ENCODE measurements at regions not wholly inside any gene's neighbourhood (a gene's known extent, or its start where the extent isn't known, plus 50 kb on each side); places are given as distances from the start of the nearest gene placed in this dataset.
"Not testable (repeated sequence)": the region's sequence is repeated elsewhere in the genome, so short reads cannot be mapped to it uniquely, and the experiment has no call there.

DNA sequence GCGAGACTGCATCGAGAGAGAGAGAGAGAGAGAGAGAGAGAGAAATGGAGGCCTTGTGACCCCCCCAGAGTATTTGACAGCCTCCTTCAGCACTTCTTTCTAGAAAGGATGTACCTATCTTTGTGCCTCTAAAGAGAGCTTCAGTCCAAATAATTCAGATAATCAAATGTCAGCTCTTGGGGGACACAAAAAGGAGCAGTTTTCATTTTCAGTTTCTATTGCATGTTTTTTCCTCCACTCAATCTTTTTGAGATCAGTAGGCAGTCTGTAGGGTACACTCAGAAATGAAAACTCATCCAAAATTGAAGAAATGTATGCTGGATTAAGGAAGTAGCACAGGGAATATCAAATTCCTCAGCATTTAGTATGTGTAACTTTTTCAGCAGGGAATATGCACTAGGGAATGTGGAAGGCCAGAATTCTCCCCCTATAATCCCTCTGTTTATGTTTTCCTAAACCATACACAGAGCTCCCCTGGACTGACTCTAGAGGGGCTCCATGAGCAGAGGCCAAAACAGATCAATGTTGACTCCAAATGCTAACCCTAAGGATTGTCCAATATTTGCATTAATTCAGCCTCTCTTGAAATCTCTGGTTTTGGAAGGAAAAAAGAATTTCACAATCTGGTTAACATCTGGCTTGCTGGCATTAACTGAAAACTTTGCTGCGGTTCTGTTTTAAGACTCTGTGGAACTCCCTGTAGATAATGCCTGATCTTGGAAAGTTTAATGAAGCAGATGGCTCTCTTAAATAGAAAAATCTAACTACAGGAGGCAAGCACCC, 250.1 kb downstream of the CEMIP2 start:
- no peak for DNase-seq
- in situ Hi-C loops (cut with MboI; ENCODE audit: low pct_unique_long_range_greater_than_20kb, low sequenced_read_pairs), result no loop called here

DNA sequence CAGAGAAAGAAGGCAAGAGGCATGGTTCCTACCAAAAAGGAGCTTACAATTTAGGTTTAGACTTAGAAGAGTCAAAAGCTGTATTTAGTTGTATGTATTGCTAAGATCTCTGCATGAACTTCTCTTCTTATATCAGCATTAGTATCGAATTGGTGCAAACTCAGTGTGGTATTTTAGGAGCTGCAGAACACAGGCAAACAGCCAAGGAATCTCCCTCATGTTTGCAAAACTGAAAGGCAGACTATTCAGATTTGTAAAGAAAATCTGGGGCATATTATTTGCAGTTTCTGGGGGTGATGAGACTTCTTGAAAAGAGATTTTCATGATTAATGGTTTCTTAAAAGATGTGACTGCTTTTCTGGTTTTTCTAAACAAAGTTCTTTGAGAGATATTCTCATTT, 252.7 kb downstream of the CEMIP2 start:
- in situ Hi-C loops (cut with MboI; ENCODE audit: low pct_unique_long_range_greater_than_20kb, low sequenced_read_pairs), result no loop called here
- no peak for DNase-seq

DNA sequence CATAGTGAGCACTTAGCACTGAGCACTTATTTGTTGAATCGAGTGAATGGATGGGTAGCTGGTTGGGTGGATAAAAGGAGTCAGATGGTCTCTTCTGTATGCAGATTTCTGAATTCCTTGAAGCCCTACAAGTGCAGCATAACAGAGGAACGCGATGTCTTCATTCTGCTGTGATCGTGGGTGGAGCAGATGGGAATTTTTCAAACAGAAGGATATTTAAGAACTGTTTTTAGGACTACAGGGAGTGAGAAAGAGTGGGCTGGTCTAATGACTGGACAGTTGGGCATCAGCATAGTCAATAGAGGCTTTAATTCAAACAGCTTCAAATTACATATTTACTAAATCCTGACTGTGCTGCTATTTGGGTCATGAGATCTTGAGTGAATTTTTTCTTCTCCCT, 253.2 kb downstream of the CEMIP2 start:
- in situ Hi-C loops (cut with MboI; ENCODE audit: low pct_unique_long_range_greater_than_20kb, low sequenced_read_pairs), result no loop called here
- DNase-seq, result no peak

DNA sequence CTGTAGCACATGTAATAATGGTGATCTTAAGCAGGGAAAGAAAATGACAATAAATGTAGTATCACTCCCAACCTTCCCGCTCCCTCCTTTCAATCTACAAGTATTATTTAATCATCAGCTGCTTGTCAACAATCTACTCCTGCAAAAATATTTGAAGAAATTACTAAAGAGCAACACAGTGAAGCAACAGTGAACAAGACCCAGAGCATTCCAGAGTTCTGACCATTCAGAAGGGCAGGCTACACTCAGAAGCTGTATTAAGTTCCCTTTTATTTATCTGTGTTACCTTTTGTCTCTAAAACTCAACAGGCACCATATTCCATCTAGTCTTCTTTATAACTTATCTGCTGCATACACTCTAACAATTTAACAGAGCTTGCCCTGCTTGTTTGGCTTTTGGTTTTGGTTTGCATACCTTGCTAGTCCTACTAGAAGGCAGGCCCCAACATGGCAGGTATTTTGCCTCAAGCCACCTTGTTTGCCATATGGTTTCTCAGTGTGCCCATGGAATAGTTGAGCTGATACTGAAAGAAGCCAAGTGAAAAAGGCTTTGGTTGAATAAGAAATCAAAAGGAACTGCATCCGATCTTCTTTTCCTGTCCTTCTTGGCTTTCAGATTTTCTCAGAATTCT, 253.9 kb downstream of the CEMIP2 start:
- in situ Hi-C loops (cut with MboI; ENCODE audit: low pct_unique_long_range_greater_than_20kb, low sequenced_read_pairs), result no loop called here
- no peak for DNase-seq

DNA sequence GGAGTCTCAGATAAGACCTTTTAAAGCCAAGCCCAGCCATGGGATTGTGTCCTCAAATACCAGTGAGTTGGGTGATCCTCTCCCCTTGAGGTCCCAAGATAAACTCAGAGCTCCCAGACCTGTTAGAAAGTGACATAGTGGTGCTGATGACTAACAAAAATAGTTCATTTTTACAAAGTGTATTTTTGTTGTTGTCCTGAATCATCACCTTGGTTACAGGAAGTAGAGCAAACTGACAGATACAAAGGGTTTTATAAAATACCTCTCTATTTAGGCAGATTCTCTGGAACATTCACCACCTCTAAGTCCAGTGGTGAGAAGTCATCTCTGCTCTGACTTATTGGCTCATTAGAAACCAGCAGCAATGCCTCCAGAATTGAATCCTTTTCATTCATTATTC, 259.3 kb downstream of the CEMIP2 start:
- DNase-seq, result no peak
- in situ Hi-C loops (cut with MboI; ENCODE audit: low pct_unique_long_range_greater_than_20kb, low sequenced_read_pairs), result no loop called here

DNA sequence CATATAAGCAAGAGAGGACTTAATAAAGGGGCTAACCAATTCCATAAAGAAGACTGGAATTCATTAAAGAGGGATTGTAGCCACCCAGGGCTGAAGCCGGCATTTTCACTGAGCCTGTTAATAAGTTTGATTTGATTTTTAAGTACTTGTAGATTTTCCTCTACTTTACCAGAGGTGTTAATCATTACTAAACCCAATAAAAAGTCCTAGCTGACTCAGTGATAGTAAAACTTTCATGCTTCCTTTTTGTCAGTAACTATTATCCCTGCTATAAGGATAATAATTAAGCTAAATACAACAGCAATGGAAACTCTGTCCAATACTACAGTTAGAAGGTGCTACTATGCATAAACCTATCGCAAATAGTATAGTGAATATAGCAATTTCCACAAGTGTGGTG, 260.2 kb downstream of the CEMIP2 start:
- DNase-seq; in situ Hi-C loops (cut with MboI; ENCODE audit: low pct_unique_long_range_greater_than_20kb, low sequenced_read_pairs): not testable (repeated sequence)

DNA sequence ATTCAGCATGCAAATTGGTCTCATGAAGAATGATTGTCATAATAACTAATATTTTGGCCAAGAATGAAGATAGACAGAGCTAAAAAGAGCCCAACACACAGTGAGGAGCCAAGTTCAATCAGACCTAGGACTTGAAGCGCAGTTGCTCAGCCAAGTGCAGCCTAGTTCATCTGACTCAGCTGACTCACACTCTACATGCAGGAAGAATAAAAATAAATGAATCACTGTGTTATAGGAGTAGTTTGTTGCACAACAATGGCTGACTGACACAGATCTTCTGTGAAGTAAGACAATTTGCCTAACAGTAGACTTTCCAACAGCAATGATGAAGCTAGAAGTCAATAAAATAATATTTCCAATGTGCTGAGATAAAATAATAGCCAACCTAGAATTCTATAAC, 261.5 kb downstream of the CEMIP2 start:
- in situ Hi-C loops (cut with MboI; ENCODE audit: low pct_unique_long_range_greater_than_20kb, low sequenced_read_pairs), result no loop called here

DNA sequence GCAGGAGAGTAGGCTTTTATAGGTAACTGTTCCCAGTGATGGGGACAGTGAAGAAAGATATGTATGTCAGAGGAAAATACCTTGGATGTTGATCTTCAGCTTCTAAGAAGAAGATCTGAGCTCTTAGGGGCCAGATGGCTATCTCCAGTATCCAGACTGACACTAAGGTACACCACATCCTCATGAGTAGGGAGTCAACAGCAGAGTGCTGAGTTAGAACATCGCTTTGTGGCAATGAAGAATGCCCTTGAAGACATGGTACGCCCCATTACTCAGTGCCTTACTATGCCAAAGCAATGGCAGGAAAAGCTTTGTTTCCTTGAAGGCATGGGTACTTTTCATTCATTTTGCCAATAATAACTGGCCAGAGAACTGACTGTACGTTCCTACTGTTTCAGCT, 263.7 kb downstream of the CEMIP2 start:
- in situ Hi-C loops (cut with MboI; ENCODE audit: low pct_unique_long_range_greater_than_20kb, low sequenced_read_pairs), result no loop called here
- DNase-seq, result no peak

More for the DNA sequence above, 261.5 kb downstream of the CEMIP2 start:
- no peak for DNase-seq

DNA sequence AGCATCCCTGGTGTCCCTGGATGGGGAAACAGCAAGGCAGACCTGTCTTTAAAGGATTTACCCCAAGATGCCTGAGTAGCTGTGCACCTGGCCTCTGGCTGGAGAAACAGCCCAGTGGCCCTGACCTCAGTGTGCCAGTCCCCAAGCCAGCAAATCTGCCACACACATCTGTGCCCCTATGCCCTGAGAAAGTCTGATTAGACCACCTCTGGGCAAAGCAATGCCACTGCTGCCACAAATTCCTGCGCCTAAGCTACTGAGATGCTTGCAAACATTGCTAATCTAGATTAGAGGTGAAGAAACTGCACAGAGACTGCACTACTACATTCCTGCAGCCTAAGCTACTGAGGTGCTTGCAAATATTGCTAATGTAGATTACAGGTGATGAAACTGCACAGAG, 269.6 kb downstream of the CEMIP2 start:
- in situ Hi-C loops (cut with MboI; ENCODE audit: low pct_unique_long_range_greater_than_20kb, low sequenced_read_pairs), result no loop called here
- no peak for DNase-seq

DNA sequence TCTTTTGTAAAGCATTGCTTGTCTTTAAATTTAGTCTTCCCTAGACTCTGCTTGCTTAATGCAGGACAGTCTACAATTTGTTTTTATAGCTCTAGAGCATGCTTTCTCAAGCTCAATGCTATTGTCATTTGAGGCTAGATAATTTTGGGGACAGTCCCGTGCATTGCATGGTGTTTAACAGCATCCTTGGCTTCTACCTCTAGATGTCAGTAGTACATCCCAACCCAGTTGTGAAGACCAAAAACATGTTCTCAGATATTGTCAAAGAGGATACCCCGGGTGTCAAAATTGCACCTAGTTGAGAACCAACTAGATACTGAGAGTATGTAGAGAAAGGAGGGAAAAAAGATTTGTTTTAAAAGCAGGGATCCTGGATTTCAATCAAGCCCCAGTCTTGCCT, 277.5 kb downstream of the CEMIP2 start:
- in situ Hi-C loops (cut with MboI; ENCODE audit: low pct_unique_long_range_greater_than_20kb, low sequenced_read_pairs), result no loop called here
- peak; percentile 2 for DNase-seq

DNA sequence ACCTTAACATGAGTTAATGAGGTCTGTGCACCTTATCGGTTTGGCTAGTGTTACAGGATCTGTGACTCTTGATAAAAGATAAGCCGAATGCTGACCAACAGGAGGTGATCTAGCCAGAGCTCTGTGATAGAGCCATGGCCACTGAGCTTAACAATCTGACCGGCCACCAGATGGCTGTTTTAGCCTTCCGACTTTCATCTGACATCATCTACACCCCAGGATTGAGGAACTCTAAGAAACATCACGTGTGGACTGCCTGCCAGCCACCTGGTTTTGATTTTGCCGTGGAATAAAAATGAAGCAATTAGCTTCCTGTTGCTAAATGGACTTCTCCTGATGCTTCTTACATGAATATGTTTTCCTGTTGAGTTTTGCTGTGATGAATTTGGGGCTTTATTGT, 281.3 kb downstream of the CEMIP2 start:
- in situ Hi-C loops (cut with MboI; ENCODE audit: low pct_unique_long_range_greater_than_20kb, low sequenced_read_pairs), result no loop called here
- peak; percentile 1 for DNase-seq

DNA sequence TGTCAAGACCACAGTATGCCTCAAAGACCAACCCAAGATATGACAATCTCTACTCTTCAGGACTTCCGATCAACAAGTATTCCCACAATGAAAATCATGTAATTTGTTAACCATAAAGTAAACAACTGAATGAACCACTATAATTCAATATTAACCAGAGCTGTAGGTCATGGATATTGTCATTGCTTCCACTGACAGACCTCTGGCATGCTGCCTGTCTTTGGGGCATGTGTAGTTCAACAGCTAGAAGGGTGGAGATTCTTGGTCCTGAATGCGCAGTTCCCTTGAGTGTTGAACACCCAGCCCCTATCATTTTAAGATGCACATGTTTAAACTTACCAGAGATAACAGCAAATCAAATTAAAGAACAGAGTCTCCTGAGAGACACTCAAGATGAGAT, 283.0 kb downstream of the CEMIP2 start:
- in situ Hi-C loops (cut with MboI; ENCODE audit: low pct_unique_long_range_greater_than_20kb, low sequenced_read_pairs), result no loop called here

DNA sequence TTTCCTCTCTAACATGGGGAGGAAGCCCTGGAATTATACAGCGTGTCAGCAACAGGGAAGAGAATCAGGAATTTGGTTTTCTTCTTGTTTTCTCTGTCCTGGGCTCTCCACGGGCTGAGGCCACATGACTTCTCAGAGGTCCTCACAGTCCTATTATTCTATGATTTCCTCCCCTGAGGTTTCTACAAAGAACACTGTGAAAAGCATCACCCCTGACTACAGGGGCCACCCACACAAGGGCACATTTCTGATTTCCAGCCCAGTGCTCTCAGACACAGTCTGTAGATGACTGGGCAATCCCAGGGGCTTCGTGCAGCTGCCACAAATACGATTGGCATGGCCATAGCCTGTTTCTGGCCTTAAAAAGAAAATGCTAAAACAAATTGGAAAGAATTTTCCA, 284.9 kb downstream of the CEMIP2 start:
- no peak for DNase-seq
- in situ Hi-C loops (cut with MboI; ENCODE audit: low pct_unique_long_range_greater_than_20kb, low sequenced_read_pairs), result no loop called here

More for the DNA sequence above, 283.0 kb downstream of the CEMIP2 start:
- no peak for DNase-seq

DNA sequence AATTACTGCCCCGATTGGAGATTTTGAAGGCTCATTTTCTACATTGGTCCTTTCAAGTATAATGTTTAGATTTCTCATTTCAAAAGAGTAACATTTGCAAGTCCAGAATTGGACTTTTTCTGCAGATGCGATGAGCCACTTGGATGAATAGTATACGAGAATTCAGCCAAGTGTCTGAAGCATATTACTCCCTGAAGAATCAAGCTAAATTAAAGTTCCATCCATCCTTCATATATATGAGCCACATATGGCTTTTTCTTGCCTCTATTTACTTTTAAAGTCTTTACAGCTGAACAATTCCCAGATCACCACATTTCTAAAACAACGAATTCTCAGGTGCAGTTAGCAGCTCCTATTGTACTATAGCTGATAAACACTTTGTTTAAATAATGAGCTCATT, 288.7 kb downstream of the CEMIP2 start:
- in situ Hi-C loops (cut with MboI; ENCODE audit: low pct_unique_long_range_greater_than_20kb, low sequenced_read_pairs), result no loop called here
- DNase-seq, result no peak

DNA sequence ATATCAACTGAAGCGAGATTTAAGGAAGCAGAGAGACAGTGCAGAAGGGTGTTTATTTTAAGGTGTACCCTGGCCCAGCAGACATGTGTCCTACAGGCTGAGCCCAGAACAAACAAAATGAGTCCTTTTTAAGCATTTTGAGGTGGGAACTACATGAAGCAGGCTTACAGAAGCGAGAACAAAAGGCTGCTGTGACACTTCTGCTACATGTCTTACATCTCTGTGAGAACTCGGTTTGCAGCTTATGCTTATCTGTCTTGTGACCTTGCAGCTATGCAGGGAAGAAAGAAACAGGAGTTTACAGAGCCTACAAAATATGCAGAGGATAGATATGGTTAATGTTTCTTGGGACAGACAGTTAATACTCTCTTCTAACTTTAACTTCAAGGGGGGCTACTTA, 295.9 kb downstream of the CEMIP2 start:
- in situ Hi-C loops (cut with MboI; ENCODE audit: low pct_unique_long_range_greater_than_20kb, low sequenced_read_pairs), result no loop called here
- no peak for DNase-seq

DNA sequence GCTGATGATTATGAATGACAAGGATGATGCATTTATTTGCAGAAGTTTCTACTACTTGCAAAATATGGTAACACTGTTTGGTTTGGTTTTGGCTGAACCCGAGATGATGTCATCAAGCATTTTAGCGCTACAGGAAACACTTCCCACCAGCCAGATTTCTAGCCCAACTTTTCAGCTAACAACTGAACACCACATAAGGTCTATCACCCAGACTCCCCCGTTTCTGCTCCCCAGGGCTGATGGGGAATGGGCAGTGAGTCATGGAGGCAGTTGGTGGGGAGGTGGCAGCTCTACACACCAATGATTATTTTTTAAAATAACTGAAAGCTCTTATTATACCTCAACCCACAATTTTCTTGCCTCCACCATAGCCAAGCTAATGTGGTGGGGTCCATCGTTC, 302.9 kb downstream of the CEMIP2 start:
- in situ Hi-C loops (cut with MboI; ENCODE audit: low pct_unique_long_range_greater_than_20kb, low sequenced_read_pairs), result no loop called here
- no peak for DNase-seq

DNA sequence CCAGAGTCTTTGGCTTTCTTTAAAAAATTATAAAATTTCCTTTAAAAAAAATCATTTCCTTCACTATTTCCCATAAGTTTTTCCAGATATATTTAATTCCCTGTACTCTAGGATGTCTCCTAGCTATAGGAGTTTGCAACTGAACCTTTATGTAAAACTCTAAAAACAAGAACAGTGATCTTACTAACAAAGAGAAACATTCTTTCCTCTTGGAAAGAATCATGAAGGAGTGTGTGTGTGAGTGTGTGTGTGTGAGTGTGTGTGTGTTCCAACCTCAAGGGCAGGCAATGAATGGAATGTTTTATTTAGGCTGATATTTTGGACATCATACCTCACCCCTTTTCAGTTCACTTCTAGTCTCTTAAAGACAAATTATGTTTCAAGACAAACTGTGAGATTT, 309.2 kb downstream of the CEMIP2 start:
- DNase-seq, result no peak
- in situ Hi-C loops (cut with MboI; ENCODE audit: low pct_unique_long_range_greater_than_20kb, low sequenced_read_pairs), result no loop called here

DNA sequence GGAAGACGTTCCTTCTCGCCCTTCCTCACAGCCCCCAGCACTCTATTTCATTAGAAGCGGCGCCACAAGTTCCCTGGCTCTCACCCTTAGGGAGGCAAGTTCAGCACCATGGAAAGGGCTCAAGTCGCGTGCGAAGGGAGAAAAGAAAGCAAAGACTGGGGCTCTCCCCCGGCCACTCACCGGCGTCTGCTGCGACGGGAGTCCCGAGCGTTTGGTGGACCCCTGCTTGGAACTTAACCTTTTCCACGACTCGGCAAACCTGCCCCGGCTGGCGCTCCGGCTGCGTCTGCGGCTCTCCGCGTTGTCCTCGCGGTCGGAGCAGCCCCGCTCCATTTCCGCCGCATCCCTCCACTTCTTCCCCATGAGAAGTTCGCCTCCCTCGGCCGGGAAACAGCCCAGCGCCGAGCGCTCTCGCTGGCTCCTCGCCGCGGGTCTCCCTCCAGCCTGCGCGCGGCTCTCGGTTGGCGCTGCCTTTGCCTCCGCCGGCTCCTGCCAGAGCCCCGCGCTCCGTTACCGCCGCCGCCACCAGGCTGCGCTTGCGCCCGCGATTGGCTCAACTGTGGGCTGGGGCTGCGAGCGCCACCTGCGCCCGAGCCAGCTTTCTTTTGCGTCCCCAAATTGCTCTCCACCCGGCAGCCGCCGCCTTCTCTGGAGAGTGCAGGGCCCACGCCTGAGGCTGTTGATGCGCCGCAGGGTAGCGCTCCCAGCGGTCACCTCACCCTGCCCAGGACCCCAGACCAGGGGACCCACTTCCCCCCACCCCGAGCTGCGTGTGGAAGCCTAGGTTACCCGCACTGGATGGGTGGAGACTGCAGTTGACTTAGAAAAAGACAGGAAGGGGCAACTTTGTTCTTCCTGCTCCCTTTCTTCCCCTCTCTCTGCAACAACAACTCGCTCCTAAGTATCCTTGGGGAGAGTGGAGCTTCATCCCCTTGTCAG, 321.6 kb downstream of the CEMIP2 start:
- DNase-seq, result peak; percentile 70
- in situ Hi-C loops (cut with MboI; ENCODE audit: low pct_unique_long_range_greater_than_20kb, low sequenced_read_pairs), result no loop called here

DNA sequence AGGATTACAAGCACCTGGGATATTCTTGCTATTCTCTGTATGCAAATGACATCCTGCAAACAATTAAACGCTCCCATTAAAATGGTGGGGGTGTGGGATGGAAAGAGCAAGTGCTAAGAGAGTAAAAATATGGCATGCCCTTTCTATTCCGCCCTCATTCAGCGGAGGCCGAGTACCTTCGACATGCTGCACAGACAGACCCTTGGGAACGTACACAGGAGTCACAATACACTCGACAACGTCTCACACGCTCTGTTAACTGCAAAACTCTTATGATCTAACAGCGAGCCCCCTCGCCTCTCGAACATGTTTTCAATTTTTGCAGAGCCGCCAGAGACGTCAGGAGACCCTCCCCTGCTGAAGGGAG, 322.2 kb downstream of the CEMIP2 start:
- no peak for DNase-seq
- in situ Hi-C loops (cut with MboI; ENCODE audit: low pct_unique_long_range_greater_than_20kb, low sequenced_read_pairs), result no loop called here

DNA sequence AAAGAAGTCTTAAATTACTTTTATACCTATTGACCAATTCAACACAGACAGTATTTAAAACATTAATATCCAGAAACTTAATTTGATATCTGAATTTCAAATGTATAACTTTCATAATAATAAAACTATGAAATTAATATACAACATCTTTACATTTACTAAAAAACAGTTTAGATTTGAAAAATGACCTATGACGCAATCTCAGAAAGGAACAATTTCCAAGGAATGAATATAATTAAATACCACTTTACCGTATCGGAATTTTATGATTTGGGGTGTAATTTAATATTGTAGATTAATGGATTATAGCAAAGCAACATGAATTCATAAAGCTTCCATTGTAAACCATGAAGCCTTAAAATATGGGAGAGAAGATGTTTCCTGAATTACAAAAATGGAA, 321.5 kb upstream of the TRPM3 start:
- DNase-seq, result no peak
- in situ Hi-C loops (cut with MboI; ENCODE audit: low pct_unique_long_range_greater_than_20kb, low sequenced_read_pairs), result no loop called here

Data from KBM-7 (cell line).